Activated T-cell treated with anti-CD3 and anti-CD28 coated beads, Interleukin-2, amount 50 U/mL, for 72 hours (primary cell): ENCODE measurements at regions not wholly inside any gene's neighbourhood (a gene's known extent, or its start where the extent isn't known, plus 50 kb on each side); places are given as distances from the start of the nearest gene placed in this dataset.

Source experiments
- ATAC-seq, 2 donors: fragments of 150-1000 bp; cut with Tn5 transposase; replicated peaks in 1 of 2; 2 replicates each; pipeline ENCODE4 v1.10.0; 2021; ENCODE audit warnings: moderate library complexity in 2 of 2, mild to moderate bottlenecking in 1 of 2
- DNase-seq, 2 donors: peaks; one replicate each; pipeline ENCODE4 v3.0.0; 2021 to 2022; ENCODE audit warnings: mixed read lengths in 1 of 2
- H3K27ac Mint-ChIP-seq: one replicate; pipeline ENCODE4 v1.8.0; 2022; ENCODE audit warnings: mild to moderate bottlenecking, moderate library complexity, mixed read lengths
- H3K27me3 Mint-ChIP-seq: one replicate; pipeline ENCODE4 v1.8.0; 2022; ENCODE audit warnings: low read depth, mixed read lengths
- H3K36me3 Mint-ChIP-seq, 2 donors: one replicate each; pipeline ENCODE4 v1.8.0; 2022; ENCODE audit warnings: mixed read lengths in 2 of 2, mild to moderate bottlenecking in 1 of 2; ENCODE audit not compliant: insufficient read depth in 2 of 2
- H3K4me1 Mint-ChIP-seq: one replicate; pipeline ENCODE4 v1.8.0; 2022; ENCODE audit warnings: low read depth, mixed read lengths
- H3K4me3 Mint-ChIP-seq, 2 donors: one replicate each; pipeline ENCODE4 v1.8.0; 2022; ENCODE audit warnings: mild to moderate bottlenecking in 2 of 2, mixed read lengths in 2 of 2, moderate library complexity in 2 of 2
- H3K9me3 Mint-ChIP-seq, 2 donors: one replicate each; pipeline ENCODE4 v1.8.0; 2022; ENCODE audit warnings: mixed read lengths in 2 of 2

GRCh38 chr9:129478461-129478860, 142.4 kb downstream of the C9orf50 start:
- Mint-ChIP-seq H3K36me3 (no peaks in the 10 kb centered on the region), H3K4me1 (peaks cover 4% of the 10 kb centered on the region), H3K27ac (no peak overlapping the region), H3K4me3 (no peak overlapping the region), H3K27me3 (no peaks in the 10 kb centered on the region), H3K9me3 (no peaks in the 10 kb centered on the region)
- DNase-seq: no peak
- no peak for ATAC-seq

- no peak for DNase-seq
- no peak for ATAC-seq
- H3K27me3 Mint-ChIP-seq: no peaks in the 10 kb centered on the region
- no peak overlapping the region for H3K4me3 Mint-ChIP-seq
- no peak overlapping the region for H3K27ac Mint-ChIP-seq
- no peaks in the 10 kb centered on the region for H3K36me3 Mint-ChIP-seq
- peaks cover 4% of the 10 kb centered on the region for H3K4me1 Mint-ChIP-seq
- no peaks in the 10 kb centered on the region for H3K9me3 Mint-ChIP-seq
Observed at GRCh38 chr9:129476821-129477611, 143.9 kb downstream of the C9orf50 start.

GRCh38 chr9:129474740-129475404, 146.0 kb downstream of the C9orf50 start:
- Mint-ChIP-seq H3K27me3 (no peaks in the 10 kb centered on the region), H3K4me3 (no peak overlapping the region), H3K9me3 (no peaks in the 10 kb centered on the region), H3K27ac (no peak overlapping the region), H3K4me1 (peaks cover 17% of the 10 kb centered on the region), H3K36me3 (no peaks in the 10 kb centered on the region)
- no peak for ATAC-seq
- no peak for DNase-seq

GRCh38 chr9:129473523-129474244, 147.2 kb downstream of the C9orf50 start:
- H3K4me3 Mint-ChIP-seq: no peak overlapping the region
- H3K27ac Mint-ChIP-seq: no peak overlapping the region
- no peaks in the 10 kb centered on the region for H3K27me3 Mint-ChIP-seq
- no peak for DNase-seq
- peaks cover 17% of the 10 kb centered on the region for H3K4me1 Mint-ChIP-seq
- H3K9me3 Mint-ChIP-seq: no peaks in the 10 kb centered on the region
- no peak for ATAC-seq
- no peaks in the 10 kb centered on the region for H3K36me3 Mint-ChIP-seq

- ATAC-seq (no peak), DNase-seq (no peak)
- no peak overlapping the region for H3K27ac Mint-ChIP-seq
- H3K9me3 Mint-ChIP-seq: no peaks in the 10 kb centered on the region
- no peak overlapping the region for H3K4me3 Mint-ChIP-seq
- H3K4me1 Mint-ChIP-seq: peaks cover 17% of the 10 kb centered on the region
- no peaks in the 10 kb centered on the region for H3K27me3 Mint-ChIP-seq
- no peaks in the 10 kb centered on the region for H3K36me3 Mint-ChIP-seq
Observed at GRCh38 chr9:129472651-129473102, 148.2 kb downstream of the C9orf50 start.

GRCh38 chr9:129471201-129472019, 149.5 kb downstream of the C9orf50 start:
- peak in 1 of 2 donors; percentile 29 for DNase-seq
- ATAC-seq: peak; percentile 93 to 94

GRCh38 chr9:129469988-129470316, 150.9 kb downstream of the C9orf50 start:
- ATAC-seq (no peak), DNase-seq (no peak)
- no peaks in the 10 kb centered on the region for H3K9me3 Mint-ChIP-seq
- no peak overlapping the region for H3K27ac Mint-ChIP-seq
- peaks cover 17% of the 10 kb centered on the region for H3K4me1 Mint-ChIP-seq
- no peaks in the 10 kb centered on the region for H3K36me3 Mint-ChIP-seq
- no peaks in the 10 kb centered on the region for H3K27me3 Mint-ChIP-seq
- H3K4me3 Mint-ChIP-seq: no peak overlapping the region

More at GRCh38 chr9:129471201-129472019, 149.5 kb downstream of the C9orf50 start:
- no peaks in the 10 kb centered on the region for H3K9me3 Mint-ChIP-seq
- no peaks in the 10 kb centered on the region for H3K27me3 Mint-ChIP-seq
- H3K4me1 Mint-ChIP-seq: peaks cover 17% of the 10 kb centered on the region
- H3K27ac Mint-ChIP-seq: no peak overlapping the region
- no peaks in the 10 kb centered on the region for H3K36me3 Mint-ChIP-seq
- H3K4me3 Mint-ChIP-seq: peak overlapping the region in 1 of 2 donors; percentile 55

GRCh38 chr9:129469188-129469987, 151.5 kb downstream of the C9orf50 start:
- Mint-ChIP-seq H3K9me3 (no peaks in the 10 kb centered on the region), H3K4me3 (no peak overlapping the region), H3K27me3 (no peaks in the 10 kb centered on the region), H3K27ac (no peak overlapping the region), H3K4me1 (peaks cover 17% of the 10 kb centered on the region), H3K36me3 (no peaks in the 10 kb centered on the region)
- ATAC-seq: no peak
- no peak for DNase-seq

GRCh38 chr9:129467739-129468666, 152.9 kb downstream of the C9orf50 start:
- Mint-ChIP-seq H3K4me1 (peaks cover 14% of the 10 kb centered on the region), H3K4me3 (no peak overlapping the region), H3K9me3 (no peaks in the 10 kb centered on the region), H3K27ac (no peak overlapping the region), H3K27me3 (no peaks in the 10 kb centered on the region), H3K36me3 (no peaks in the 10 kb centered on the region)
- ATAC-seq: no peak
- no peak for DNase-seq

GRCh38 chr9:129467004-129467588, 153.8 kb downstream of the C9orf50 start:
- no peaks in the 10 kb centered on the region for H3K36me3 Mint-ChIP-seq
- ATAC-seq (no peak), DNase-seq (no peak)
- no peak overlapping the region for H3K4me3 Mint-ChIP-seq
- peaks cover 13% of the 10 kb centered on the region for H3K4me1 Mint-ChIP-seq
- H3K27ac Mint-ChIP-seq: no peak overlapping the region
- no peaks in the 10 kb centered on the region for H3K27me3 Mint-ChIP-seq
- no peaks in the 10 kb centered on the region for H3K9me3 Mint-ChIP-seq

- Mint-ChIP-seq H3K27me3 (no peaks in the 10 kb centered on the region), H3K36me3 (no peaks in the 10 kb centered on the region), H3K27ac (peak overlapping the region; percentile 8), H3K4me1 (peaks cover 7% of the 10 kb centered on the region), H3K4me3 (no peak overlapping the region), H3K9me3 (no peaks in the 10 kb centered on the region)
- ATAC-seq: no peak
- DNase-seq: no peak
Observed at GRCh38 chr9:129465834-129466535, 154.9 kb downstream of the C9orf50 start.
